ENCODE measurements at regions not wholly inside any gene's neighbourhood (a gene's known extent, or its start where the extent isn't known, plus 50 kb on each side); places are given as distances from the start of the nearest gene placed in this dataset.

- H3K9me3 Mint-ChIP-seq (ENCODE audit: low read depth) = no peaks in the 10 kb centered on the region
- TF ChIP-seq, protein P1, sequence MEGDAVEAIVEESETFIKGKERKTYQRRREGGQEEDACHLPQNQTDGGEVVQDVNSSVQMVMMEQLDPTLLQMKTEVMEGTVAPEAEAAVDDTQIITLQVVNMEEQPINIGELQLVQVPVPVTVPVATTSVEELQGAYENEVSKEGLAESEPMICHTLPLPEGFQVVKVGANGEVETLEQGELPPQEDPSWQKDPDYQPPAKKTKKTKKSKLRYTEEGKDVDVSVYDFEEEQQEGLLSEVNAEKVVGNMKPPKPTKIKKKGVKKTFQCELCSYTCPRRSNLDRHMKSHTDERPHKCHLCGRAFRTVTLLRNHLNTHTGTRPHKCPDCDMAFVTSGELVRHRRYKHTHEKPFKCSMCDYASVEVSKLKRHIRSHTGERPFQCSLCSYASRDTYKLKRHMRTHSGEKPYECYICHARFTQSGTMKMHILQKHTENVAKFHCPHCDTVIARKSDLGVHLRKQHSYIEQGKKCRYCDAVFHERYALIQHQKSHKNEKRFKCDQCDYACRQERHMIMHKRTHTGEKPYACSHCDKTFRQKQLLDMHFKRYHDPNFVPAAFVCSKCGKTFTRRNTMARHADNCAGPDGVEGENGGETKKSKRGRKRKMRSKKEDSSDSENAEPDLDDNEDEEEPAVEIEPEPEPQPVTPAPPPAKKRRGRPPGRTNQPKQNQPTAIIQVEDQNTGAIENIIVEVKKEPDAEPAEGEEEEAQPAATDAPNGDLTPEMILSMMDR (IDR thresholded peaks at IDR 0.05) = no peak
- no peak overlapping the region for H3K4me3 Mint-ChIP-seq (ENCODE audit: unreplicated experiment)
- H3K27ac Mint-ChIP-seq (ENCODE audit: unreplicated experiment) = no peak overlapping the region
- H3K27me3 Mint-ChIP-seq (ENCODE audit: low read depth) = no peaks in the 10 kb centered on the region
- no peak for DNase-seq (ENCODE audit: low spot score)
- H3K36me3 Mint-ChIP-seq (ENCODE audit: low read depth) = no peaks in the 10 kb centered on the region
- H3K4me1 Mint-ChIP-seq (ENCODE audit: low read depth) = peaks cover 3% of the 10 kb centered on the region
Observed at GRCh38 chr6:1126036-1126435, 185.9 kb upstream of the FOXQ1 start.

DNA sequence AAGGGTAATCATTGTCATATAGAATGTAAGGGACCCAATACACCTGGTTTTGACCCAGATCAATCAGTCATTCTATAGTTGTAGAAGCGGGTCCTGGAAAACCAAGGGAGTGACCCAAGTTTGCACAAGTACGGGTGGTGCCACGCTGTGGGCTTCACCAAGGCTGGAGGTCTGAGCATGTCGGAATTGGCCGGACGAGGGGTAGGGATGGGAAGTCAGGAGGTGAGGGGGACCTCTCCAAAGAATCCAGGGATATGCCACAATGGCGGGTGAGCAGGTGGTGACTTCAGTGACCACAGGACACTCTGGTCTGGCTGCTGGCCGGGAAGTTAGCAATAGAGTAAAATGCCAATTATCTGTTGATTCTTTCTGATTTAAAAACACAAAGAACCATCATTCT lies 186.6 kb upstream of the FOXQ1 start:
- Mint-ChIP-seq H3K9me3 (ENCODE audit: low read depth) (no peaks in the 10 kb centered on the region), H3K36me3 (ENCODE audit: low read depth) (no peaks in the 10 kb centered on the region), H3K4me1 (ENCODE audit: low read depth) (peaks cover 3% of the 10 kb centered on the region), H3K27me3 (ENCODE audit: low read depth) (no peaks in the 10 kb centered on the region), H3K27ac (ENCODE audit: unreplicated experiment) (no peak overlapping the region), H3K4me3 (ENCODE audit: unreplicated experiment) (no peak overlapping the region)
- TF ChIP-seq, protein P1 (IDR thresholded peaks at IDR 0.05) = no peak
- no peak for DNase-seq (ENCODE audit: low spot score)

DNA sequence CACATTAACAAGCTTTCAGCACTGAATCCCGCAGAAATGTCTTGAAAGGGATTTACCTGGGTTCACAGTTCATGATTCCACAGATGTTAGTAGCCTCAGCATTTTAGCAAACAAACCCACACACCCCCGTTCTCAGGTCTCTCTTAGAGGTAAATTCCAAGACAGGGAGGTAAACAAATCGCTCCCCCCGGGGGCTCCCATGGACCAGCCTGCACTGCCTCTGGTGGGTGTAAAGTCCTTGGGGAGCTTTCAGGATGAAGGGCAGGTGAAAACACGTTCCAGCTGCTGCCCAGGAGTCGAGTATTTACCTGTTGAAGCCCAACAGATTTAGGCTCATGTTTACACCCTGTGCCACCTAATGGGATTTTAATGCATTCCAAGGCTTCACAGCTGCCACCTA lies 187.0 kb upstream of the FOXQ1 start:
- Mint-ChIP-seq H3K36me3 (ENCODE audit: low read depth) (no peaks in the 10 kb centered on the region), H3K4me3 (ENCODE audit: unreplicated experiment) (no peak overlapping the region), H3K4me1 (ENCODE audit: low read depth) (peaks cover 3% of the 10 kb centered on the region), H3K27me3 (ENCODE audit: low read depth) (no peaks in the 10 kb centered on the region), H3K27ac (ENCODE audit: unreplicated experiment) (no peak overlapping the region), H3K9me3 (ENCODE audit: low read depth) (no peaks in the 10 kb centered on the region)
- TF ChIP-seq, protein P1 (IDR thresholded peaks at IDR 0.05) = no peak
- no peak for DNase-seq (ENCODE audit: low spot score)

DNA sequence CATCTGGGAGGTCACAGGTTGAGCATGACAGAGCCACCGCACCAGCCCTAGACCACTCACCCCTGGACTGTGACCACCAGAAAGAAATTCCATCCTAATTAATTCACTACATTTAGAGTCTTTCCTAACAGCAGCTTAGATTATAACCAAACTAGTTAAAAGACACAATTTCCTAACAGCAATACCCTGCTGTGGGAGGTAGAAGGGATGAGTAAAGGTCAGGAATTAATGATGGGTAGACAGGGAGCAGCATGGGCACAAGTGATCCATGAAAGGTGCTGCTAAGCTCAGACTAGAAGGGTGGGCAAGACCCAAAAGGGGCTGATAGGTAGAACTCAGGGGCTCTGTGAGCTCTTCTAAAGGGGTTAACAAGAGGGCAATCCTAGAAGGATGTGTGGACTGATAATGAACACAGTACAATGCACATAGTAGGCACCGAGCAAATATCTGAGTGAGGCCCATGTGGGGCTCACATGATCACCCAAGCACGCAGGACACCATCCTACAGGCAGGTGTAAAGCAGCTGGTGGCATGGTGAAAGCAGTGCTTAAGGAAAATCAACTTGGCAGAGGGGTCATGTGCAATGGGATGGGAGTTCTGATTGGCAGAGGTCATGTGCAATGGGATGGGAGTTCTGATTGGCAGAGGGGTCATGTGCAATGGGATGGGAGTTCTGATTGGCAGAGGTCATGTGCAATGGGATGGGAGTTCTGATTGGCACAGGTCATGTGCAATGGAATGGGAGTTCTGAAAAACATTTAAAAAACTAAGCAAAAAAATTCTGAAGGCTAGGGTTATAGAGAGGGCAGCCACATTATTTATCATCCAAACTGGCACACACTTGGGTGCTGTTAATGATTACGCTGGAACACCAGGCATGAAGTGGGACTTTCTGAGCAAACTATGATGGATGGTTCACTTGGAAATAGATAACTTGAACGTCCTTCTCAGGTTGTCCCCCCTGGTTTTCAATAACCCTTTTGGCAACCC lies 188.2 kb upstream of the FOXQ1 start:
- Mint-ChIP-seq H3K9me3 (ENCODE audit: low read depth) (no peaks in the 10 kb centered on the region), H3K36me3 (ENCODE audit: low read depth) (no peaks in the 10 kb centered on the region), H3K27me3 (ENCODE audit: low read depth) (no peaks in the 10 kb centered on the region), H3K27ac (ENCODE audit: unreplicated experiment) (no peak overlapping the region), H3K4me3 (ENCODE audit: unreplicated experiment) (no peak overlapping the region), H3K4me1 (ENCODE audit: low read depth) (no peaks in the 10 kb centered on the region)
- TF ChIP-seq, protein P1 (IDR thresholded peaks at IDR 0.05) = no peak
- DNase-seq (ENCODE audit: low spot score) = no peak

- H3K9me3 Mint-ChIP-seq (ENCODE audit: low read depth) = no peaks in the 10 kb centered on the region
- no peak overlapping the region for H3K4me3 Mint-ChIP-seq (ENCODE audit: unreplicated experiment)
- no peak for DNase-seq (ENCODE audit: low spot score)
- no peaks in the 10 kb centered on the region for H3K27me3 Mint-ChIP-seq (ENCODE audit: low read depth)
- H3K27ac Mint-ChIP-seq (ENCODE audit: unreplicated experiment) = no peak overlapping the region
- no peaks in the 10 kb centered on the region for H3K36me3 Mint-ChIP-seq (ENCODE audit: low read depth)
- no peaks in the 10 kb centered on the region for H3K4me1 Mint-ChIP-seq (ENCODE audit: low read depth)
- TF ChIP-seq, protein P1 (IDR thresholded peaks at IDR 0.05) = no peak
Observed at GRCh38 chr6:1122083-1122482, 189.8 kb upstream of the FOXQ1 start.

Measured in chondrocyte (in vitro differentiated cells).